ENCODE measurements at regions not wholly inside any gene's neighbourhood (a gene's known extent, or its start where the extent isn't known, plus 50 kb on each side); places are given as distances from the start of the nearest gene placed in this dataset.

DNA sequence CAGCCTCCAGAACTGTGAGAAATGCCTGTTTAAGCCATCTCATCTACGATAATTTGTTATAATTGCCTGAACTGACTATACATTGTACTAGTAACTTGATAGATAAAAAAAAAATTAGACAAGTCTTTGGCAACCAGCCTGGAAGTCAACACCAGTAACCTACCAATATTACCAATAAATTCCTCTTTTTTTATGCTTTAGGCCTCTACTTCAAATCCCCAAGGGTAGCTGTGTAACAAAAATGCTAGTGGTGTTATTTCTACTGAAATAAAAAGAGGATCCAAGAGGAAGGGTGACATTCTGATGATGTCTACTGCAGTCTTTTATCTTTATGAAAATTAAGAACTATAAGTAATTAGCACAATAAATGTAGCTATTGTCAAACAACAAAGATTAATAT is 151.7 kb upstream of the SAMSN1 start:
- TF ChIP-seq YY1 (IDR thresholded peaks at IDR 0.05; ENCODE audit: insufficient read depth, insufficient read length) = no peak
- TF ChIP-seq ZNF274 (IDR thresholded peaks at IDR 0.05; ENCODE audit: low read depth, low read length) = no peak
- TF ChIP-seq SUZ12 (IDR thresholded peaks at IDR 0.05; ENCODE audit: extremely low read depth, insufficient read depth, insufficient read length) = no peak
